ENCODE measurements at regions not wholly inside any gene's neighbourhood (a gene's known extent, or its start where the extent isn't known, plus 50 kb on each side); places are given as distances from the start of the nearest gene placed in this dataset.

DNA sequence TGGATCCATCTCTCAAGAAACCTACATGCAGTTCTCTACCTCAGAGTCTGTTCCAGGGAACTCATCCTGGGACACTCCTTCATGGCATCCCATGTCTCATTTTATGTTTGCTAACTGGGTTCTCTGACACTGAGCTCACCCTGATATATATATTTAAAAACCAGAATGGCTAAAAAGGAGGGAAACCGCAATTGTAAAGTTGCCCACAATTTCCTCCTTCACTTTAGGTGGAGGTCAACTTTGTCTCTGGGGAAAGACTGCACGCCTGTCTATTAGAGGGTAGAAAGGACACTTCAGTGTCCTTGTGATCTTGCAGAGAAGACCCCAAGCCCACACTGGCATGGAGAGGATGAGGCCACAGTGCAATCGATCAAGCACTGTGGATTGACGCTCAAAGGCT, 131.7 kb downstream of the TEX36 start:
- TF ChIP-seq EP300 (IDR thresholded peaks at IDR 0.05; ENCODE audit: low read depth) (no peak), POLR2A (IDR thresholded peaks at IDR 0.05) (no peak), POLR2AphosphoS5 (IDR thresholded peaks at IDR 0.05) (no peak), CTCF (IDR thresholded peaks at IDR 0.05) (no peak)

GRCh38 chr10:125550362-125550761, 132.6 kb downstream of the TEX36 start:
- 72 to 80% methylated on average over 3 of the region's 3 CpGs for WGBS, 2 donors (ENCODE audit: low coverage in 1 of 2)
- Histone ChIP-seq H3K27me3 (no peaks in the 10 kb centered on the region), H3K27ac (no peak overlapping the region), H3K9me3 (no peaks in the 10 kb centered on the region), H3K36me3 (no peaks in the 10 kb centered on the region), H3K4me1 (no peaks in the 10 kb centered on the region), H3K4me3 (no peak overlapping the region)
- intact Hi-C loops (cut with DNase I; ENCODE audit: low total_unique reads) = no loop called here
- no peak for DNase-seq
- TF ChIP-seq CTCF (IDR thresholded peaks at IDR 0.05) = no peak
- TF ChIP-seq POLR2AphosphoS5 (IDR thresholded peaks at IDR 0.05) = no peak
- no peak for TF ChIP-seq EP300 (IDR thresholded peaks at IDR 0.05; ENCODE audit: low read depth)
- no peak for TF ChIP-seq POLR2A (IDR thresholded peaks at IDR 0.05)
- in situ Hi-C loops (cut with MboI; ENCODE audit: low pct_ligation_motif_present in 1 of 4, low pct_unique_long_range_greater_than_20kb in 1 of 4, low sequenced_read_pairs in 3 of 4) = no loop called here

More for the DNA sequence above, 131.7 kb downstream of the TEX36 start:
- WGBS, 2 donors (ENCODE audit: low coverage in 1 of 2) = 86 to 100% methylated on average over 1 to 4 of the region's 4 CpGs
- DNase-seq = no peak
- Histone ChIP-seq H3K27ac (no peak overlapping the region), H3K4me1 (no peaks in the 10 kb centered on the region), H3K27me3 (no peaks in the 10 kb centered on the region), H3K9me3 (no peaks in the 10 kb centered on the region), H3K4me3 (no peak overlapping the region), H3K36me3 (no peaks in the 10 kb centered on the region)
- intact Hi-C loops (cut with DNase I; ENCODE audit: low total_unique reads) (no loop called here), in situ Hi-C loops (cut with MboI; ENCODE audit: low pct_ligation_motif_present in 1 of 4, low pct_unique_long_range_greater_than_20kb in 1 of 4, low sequenced_read_pairs in 3 of 4) (no loop called here)

- WGBS, 2 donors (ENCODE audit: low coverage in 1 of 2) = 46 to 72% methylated on average over 3 to 7 of the region's 7 CpGs
- Histone ChIP-seq H3K4me1 (no peaks in the 10 kb centered on the region), H3K27ac (no peak overlapping the region), H3K9me3 (no peaks in the 10 kb centered on the region), H3K4me3 (no peak overlapping the region), H3K27me3 (no peaks in the 10 kb centered on the region), H3K36me3 (no peaks in the 10 kb centered on the region)
- TF ChIP-seq EP300 (IDR thresholded peaks at IDR 0.05; ENCODE audit: low read depth) (no peak), CTCF (IDR thresholded peaks at IDR 0.05) (no peak), POLR2AphosphoS5 (IDR thresholded peaks at IDR 0.05) (no peak), POLR2A (IDR thresholded peaks at IDR 0.05) (no peak)
- in situ Hi-C loops (cut with MboI; ENCODE audit: low pct_ligation_motif_present in 1 of 4, low pct_unique_long_range_greater_than_20kb in 1 of 4, low sequenced_read_pairs in 3 of 4) = no loop called here
- intact Hi-C loops (cut with DNase I; ENCODE audit: low total_unique reads) = no loop called here
- DNase-seq = no peak
Measured at GRCh38 chr10:125549653-125550052, 133.3 kb downstream of the TEX36 start.

DNA sequence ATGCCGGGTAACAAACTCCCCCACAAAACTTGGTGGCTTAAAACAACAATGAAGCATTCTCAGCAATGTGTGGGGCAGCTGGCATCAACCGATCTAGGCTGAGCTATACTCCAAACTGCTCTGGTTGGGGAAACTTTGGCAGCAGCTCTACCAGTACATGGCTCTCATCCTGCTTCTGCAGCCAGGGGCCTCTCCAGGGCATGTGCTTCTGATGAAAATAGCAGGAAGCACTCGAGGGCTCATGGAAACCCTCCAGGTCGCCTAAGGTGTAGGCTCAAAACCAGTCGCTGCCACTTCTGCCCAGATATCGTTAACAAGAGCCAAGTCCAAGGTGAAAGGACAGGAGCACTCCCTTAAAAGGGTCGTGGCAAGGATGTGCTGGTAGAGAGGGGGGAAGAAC, 134.1 kb downstream of the TEX36 start:
- no peaks in the 10 kb centered on the region for H3K36me3 ChIP-seq
- intact Hi-C loops (cut with DNase I; ENCODE audit: low total_unique reads) (no loop called here), in situ Hi-C loops (cut with MboI; ENCODE audit: low pct_ligation_motif_present in 1 of 4, low pct_unique_long_range_greater_than_20kb in 1 of 4, low sequenced_read_pairs in 3 of 4) (no loop called here)
- 88 to 100% methylated on average over 1 to 7 of the region's 7 CpGs for WGBS, 2 donors (ENCODE audit: low coverage in 1 of 2)
- H3K4me1 ChIP-seq = no peaks in the 10 kb centered on the region
- no peak overlapping the region for H3K4me3 ChIP-seq
- no peak overlapping the region for H3K27ac ChIP-seq
- no peaks in the 10 kb centered on the region for H3K27me3 ChIP-seq
- no peak for TF ChIP-seq POLR2AphosphoS5 (IDR thresholded peaks at IDR 0.05)
- TF ChIP-seq CTCF (IDR thresholded peaks at IDR 0.05) = no peak
- no peak for TF ChIP-seq EP300 (IDR thresholded peaks at IDR 0.05; ENCODE audit: low read depth)
- TF ChIP-seq POLR2A (IDR thresholded peaks at IDR 0.05) = no peak
- H3K9me3 ChIP-seq = no peaks in the 10 kb centered on the region
- no peak for DNase-seq
